Panc1 (cell line): ENCODE measurements at regions not wholly inside any gene's neighbourhood (a gene's known extent, or its start where the extent isn't known, plus 50 kb on each side); places are given as distances from the start of the nearest gene placed in this dataset.

Source experiments
- POLR2AphosphoS5 ChIP-seq: IDR thresholded peaks from 2 replicates; pipeline ENCODE4 v1.6.1; 2012; ENCODE audit warnings: mild to moderate bottlenecking, low read depth, low read length, moderate library complexity
- REST ChIP-seq, 2 experiments: IDR thresholded peaks; 2 replicates each; pipeline ENCODE4 v1.6.1; 2011 to 2012; ENCODE audit warnings: low read depth in 2 of 2, control low read depth in 1 of 2, low read length in 1 of 2, mild to moderate bottlenecking in 1 of 2, moderate library complexity in 1 of 2; ENCODE audit not compliant: insufficient read depth in 1 of 2
- SIN3A ChIP-seq: IDR thresholded peaks from 2 replicates; pipeline ENCODE4 v1.6.1; 2012; ENCODE audit warnings: low read depth, mild to moderate bottlenecking, low read length, moderate library complexity, borderline replicate concordance; ENCODE audit not compliant: insufficient read depth
- TCF7L2 ChIP-seq: IDR thresholded peaks from 2 replicates; pipeline ENCODE4 v1.6.1; 2011; ENCODE audit warnings: mild to moderate bottlenecking, low read depth, low read length, inconsistent platforms
- TF ChIP-seq, protein P1 (sequence below): fragments of 450-650 bp; IDR thresholded peaks from 2 replicates; pipeline ENCODE4 v1.5.1; 2017; ENCODE audit warnings: mild to moderate bottlenecking

DNA sequence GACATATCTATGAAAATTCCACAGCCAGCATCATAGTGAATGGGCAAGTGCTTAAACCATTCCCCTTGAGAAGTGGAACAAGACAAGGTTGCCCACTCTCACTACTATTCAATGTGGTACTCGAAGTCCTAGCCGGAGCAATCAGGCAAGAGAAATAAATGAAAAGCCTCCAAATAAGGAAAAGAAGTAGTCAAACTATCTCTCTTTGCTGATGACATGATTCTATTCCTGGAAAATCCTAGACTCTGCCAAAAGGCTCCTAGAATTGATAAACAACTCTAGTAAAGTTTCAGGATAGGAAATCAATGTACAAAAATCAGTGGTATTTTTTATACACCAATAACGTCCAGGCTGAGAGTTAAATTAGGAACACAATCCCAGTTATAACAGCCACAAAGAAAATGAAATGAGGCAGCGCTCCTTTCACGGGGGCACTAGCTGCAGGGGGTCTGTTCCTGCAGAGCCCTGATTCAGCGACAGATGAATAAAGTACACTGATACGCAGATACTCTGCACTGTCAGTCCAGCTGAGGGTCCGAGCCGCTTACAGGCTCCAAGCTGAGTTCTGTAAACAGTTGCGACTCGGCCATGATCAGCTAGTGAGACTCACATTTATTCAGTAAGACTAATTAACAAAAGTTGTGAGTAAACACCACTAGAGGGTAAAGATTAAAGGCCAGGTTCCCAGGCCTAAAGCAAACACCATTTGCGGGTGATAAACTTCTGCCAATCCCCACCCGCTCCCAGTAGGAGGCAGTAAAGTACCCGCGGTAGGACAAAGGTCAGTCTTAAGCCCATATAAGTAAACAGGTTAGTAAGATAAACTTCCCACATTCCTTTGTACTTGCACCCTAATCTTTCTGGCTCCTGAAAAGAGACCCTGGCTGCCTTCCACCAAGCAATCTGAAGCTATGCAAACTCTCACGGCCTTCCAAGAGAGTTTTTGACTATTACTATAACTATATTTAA lies 290.6 kb upstream of the GRID2 start:
- TF ChIP-seq REST (IDR thresholded peaks at IDR 0.05; ENCODE audit: insufficient read depth in 1 of 2, low read depth in 2 of 2, low read length in 1 of 2) (no peak), TCF7L2 (no peak), POLR2AphosphoS5 (no peak), SIN3A (no peak)
- TF ChIP-seq, protein P1, sequence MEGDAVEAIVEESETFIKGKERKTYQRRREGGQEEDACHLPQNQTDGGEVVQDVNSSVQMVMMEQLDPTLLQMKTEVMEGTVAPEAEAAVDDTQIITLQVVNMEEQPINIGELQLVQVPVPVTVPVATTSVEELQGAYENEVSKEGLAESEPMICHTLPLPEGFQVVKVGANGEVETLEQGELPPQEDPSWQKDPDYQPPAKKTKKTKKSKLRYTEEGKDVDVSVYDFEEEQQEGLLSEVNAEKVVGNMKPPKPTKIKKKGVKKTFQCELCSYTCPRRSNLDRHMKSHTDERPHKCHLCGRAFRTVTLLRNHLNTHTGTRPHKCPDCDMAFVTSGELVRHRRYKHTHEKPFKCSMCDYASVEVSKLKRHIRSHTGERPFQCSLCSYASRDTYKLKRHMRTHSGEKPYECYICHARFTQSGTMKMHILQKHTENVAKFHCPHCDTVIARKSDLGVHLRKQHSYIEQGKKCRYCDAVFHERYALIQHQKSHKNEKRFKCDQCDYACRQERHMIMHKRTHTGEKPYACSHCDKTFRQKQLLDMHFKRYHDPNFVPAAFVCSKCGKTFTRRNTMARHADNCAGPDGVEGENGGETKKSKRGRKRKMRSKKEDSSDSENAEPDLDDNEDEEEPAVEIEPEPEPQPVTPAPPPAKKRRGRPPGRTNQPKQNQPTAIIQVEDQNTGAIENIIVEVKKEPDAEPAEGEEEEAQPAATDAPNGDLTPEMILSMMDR: 0 out of 2 replicates have a peak, but pooled peaks have one; percentile 8
